ENCODE measurements at regions not wholly inside any gene's neighbourhood (a gene's known extent, or its start where the extent isn't known, plus 50 kb on each side); places are given as distances from the start of the nearest gene placed in this dataset.

DNA sequence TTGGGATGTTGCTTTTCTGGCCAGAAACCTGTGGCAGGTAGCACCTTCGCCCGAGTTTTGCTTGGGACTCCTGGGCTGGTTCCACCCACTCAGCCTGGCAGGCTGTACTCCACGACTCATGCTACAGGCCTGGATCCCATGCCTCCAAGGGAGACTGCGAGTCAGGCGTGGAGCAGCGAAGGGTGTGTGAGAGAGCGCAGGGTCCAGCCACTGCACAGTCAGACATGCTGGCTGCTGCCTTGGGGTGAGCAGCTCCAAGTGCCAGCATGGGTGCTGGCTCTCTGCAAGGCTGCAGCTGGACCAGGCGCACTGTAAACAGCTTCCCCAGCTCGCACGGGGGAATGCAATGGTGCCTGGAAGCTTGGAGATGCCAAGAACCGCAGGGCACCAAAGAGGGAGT lies 249.6 kb upstream of the EDIL3 start:
- TF ChIP-seq POLR2AphosphoS5 (IDR thresholded peaks at IDR 0.05) (no peak), POLR2A (IDR thresholded peaks at IDR 0.05; ENCODE audit: low read depth) (no peak), EP300 (IDR thresholded peaks at IDR 0.05) (no peak)
- TF ChIP-seq, protein P1, sequence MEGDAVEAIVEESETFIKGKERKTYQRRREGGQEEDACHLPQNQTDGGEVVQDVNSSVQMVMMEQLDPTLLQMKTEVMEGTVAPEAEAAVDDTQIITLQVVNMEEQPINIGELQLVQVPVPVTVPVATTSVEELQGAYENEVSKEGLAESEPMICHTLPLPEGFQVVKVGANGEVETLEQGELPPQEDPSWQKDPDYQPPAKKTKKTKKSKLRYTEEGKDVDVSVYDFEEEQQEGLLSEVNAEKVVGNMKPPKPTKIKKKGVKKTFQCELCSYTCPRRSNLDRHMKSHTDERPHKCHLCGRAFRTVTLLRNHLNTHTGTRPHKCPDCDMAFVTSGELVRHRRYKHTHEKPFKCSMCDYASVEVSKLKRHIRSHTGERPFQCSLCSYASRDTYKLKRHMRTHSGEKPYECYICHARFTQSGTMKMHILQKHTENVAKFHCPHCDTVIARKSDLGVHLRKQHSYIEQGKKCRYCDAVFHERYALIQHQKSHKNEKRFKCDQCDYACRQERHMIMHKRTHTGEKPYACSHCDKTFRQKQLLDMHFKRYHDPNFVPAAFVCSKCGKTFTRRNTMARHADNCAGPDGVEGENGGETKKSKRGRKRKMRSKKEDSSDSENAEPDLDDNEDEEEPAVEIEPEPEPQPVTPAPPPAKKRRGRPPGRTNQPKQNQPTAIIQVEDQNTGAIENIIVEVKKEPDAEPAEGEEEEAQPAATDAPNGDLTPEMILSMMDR (IDR thresholded peaks at IDR 0.05): no peak

Data from esophagus muscularis mucosa (tissue), 4 donors.